ENCODE measurements at regions not wholly inside any gene's neighbourhood (a gene's known extent, or its start where the extent isn't known, plus 50 kb on each side); places are given as distances from the start of the nearest gene placed in this dataset.
"Not testable (repeated sequence)": the region's sequence is repeated elsewhere in the genome, so short reads cannot be mapped to it uniquely, and the experiment has no call there.

GRCh38 chr9:73325983-73326382, 174.3 kb downstream of the ANXA1 start:
- ATAC-seq (no peak), DNase-seq (ENCODE audit: low spot score) (no peak)
- intact Hi-C loops (cut with DNase I), result no loop called here

GRCh38 chr9:73327149-73327548, 175.5 kb downstream of the ANXA1 start:
- intact Hi-C loops (cut with DNase I), result no loop called here
- ATAC-seq (no peak), DNase-seq (ENCODE audit: low spot score) (no peak)

- intact Hi-C loops (cut with DNase I); DNase-seq (ENCODE audit: low spot score); ATAC-seq: not testable (repeated sequence)
These were observed 185.5 kb downstream of the ANXA1 start for GRCh38 chr9:73337182-73337581.

- ATAC-seq (no peak), DNase-seq (ENCODE audit: low spot score) (no peak)
- intact Hi-C loops (cut with DNase I), result no loop called here
These were observed 192.4 kb downstream of the ANXA1 start for GRCh38 chr9:73344060-73344459.

GRCh38 chr9:73347123-73347522, 195.5 kb downstream of the ANXA1 start:
- no peak for DNase-seq (ENCODE audit: low spot score)
- ATAC-seq, result no peak
- intact Hi-C loops (cut with DNase I), result no loop called here

GRCh38 chr9:73347720-73348119, 196.1 kb downstream of the ANXA1 start:
- ATAC-seq (no peak), DNase-seq (ENCODE audit: low spot score) (no peak)
- intact Hi-C loops (cut with DNase I), result no loop called here

GRCh38 chr9:73348471-73348870, 196.8 kb downstream of the ANXA1 start:
- DNase-seq (ENCODE audit: low spot score) (no peak), ATAC-seq (no peak)
- intact Hi-C loops (cut with DNase I), result no loop called here

GRCh38 chr9:73349476-73349875, 197.8 kb downstream of the ANXA1 start:
- ATAC-seq, result no peak

GRCh38 chr9:73357607-73358006, 205.9 kb downstream of the ANXA1 start:
- DNase-seq (ENCODE audit: low spot score) (no peak), ATAC-seq (no peak)
- intact Hi-C loops (cut with DNase I), result no loop called here

More at GRCh38 chr9:73349476-73349875, 197.8 kb downstream of the ANXA1 start:
- DNase-seq (ENCODE audit: low spot score), result no peak
- intact Hi-C loops (cut with DNase I), result no loop called here

GRCh38 chr9:73370053-73370452, 218.4 kb downstream of the ANXA1 start:
- intact Hi-C loops (cut with DNase I), result no loop called here
- no peak for DNase-seq (ENCODE audit: low spot score)
- no peak for ATAC-seq

GRCh38 chr9:73371801-73372200, 220.1 kb downstream of the ANXA1 start:
- DNase-seq (ENCODE audit: low spot score) (no peak), ATAC-seq (no peak)

GRCh38 chr9:73380411-73380810, 228.7 kb downstream of the ANXA1 start:
- DNase-seq (ENCODE audit: low spot score) (no peak), ATAC-seq (no peak)

More at GRCh38 chr9:73371801-73372200, 220.1 kb downstream of the ANXA1 start:
- intact Hi-C loops (cut with DNase I), result no loop called here

GRCh38 chr9:73402081-73403028, 250.7 kb downstream of the ANXA1 start:
- ATAC-seq, result no peak
- intact Hi-C loops (cut with DNase I), result no loop called here
- no peak for DNase-seq (ENCODE audit: low spot score)

More at GRCh38 chr9:73380411-73380810, 228.7 kb downstream of the ANXA1 start:
- intact Hi-C loops (cut with DNase I), result no loop called here

- ATAC-seq (no peak), DNase-seq (ENCODE audit: low spot score) (no peak)
- intact Hi-C loops (cut with DNase I), result no loop called here
These were observed 259.8 kb downstream of the ANXA1 start for GRCh38 chr9:73411494-73411893.

GRCh38 chr9:73412874-73413273, 261.2 kb downstream of the ANXA1 start:
- intact Hi-C loops (cut with DNase I), result no loop called here
- peak; percentile 46 for ATAC-seq
- DNase-seq (ENCODE audit: low spot score), result no peak

- no peak for ATAC-seq
- DNase-seq (ENCODE audit: low spot score), result no peak
- intact Hi-C loops (cut with DNase I), result no loop called here
These were observed 272.2 kb downstream of the ANXA1 start for GRCh38 chr9:73423891-73424290.

- intact Hi-C loops (cut with DNase I), result no loop called here
These were observed 274.6 kb downstream of the ANXA1 start for GRCh38 chr9:73426269-73426668.

GRCh38 chr9:73434826-73435225, 283.2 kb downstream of the ANXA1 start:
- ATAC-seq, result no peak
- no peak for DNase-seq (ENCODE audit: low spot score)
- intact Hi-C loops (cut with DNase I), result no loop called here

More at GRCh38 chr9:73426269-73426668, 274.6 kb downstream of the ANXA1 start:
- ATAC-seq, result no peak
- no peak for DNase-seq (ENCODE audit: low spot score)

- ATAC-seq (no peak), DNase-seq (ENCODE audit: low spot score) (no peak)
- intact Hi-C loops (cut with DNase I), result no loop called here
These were observed 286.1 kb downstream of the ANXA1 start for GRCh38 chr9:73437758-73438157.

GRCh38 chr9:73439839-73440238, 288.2 kb downstream of the ANXA1 start:
- intact Hi-C loops (cut with DNase I); ATAC-seq; DNase-seq (ENCODE audit: low spot score): not testable (repeated sequence)

GRCh38 chr9:73441223-73441622, 289.6 kb downstream of the ANXA1 start:
- no peak for DNase-seq (ENCODE audit: low spot score)
- intact Hi-C loops (cut with DNase I), result no loop called here
- no peak for ATAC-seq
